DND-41 (cell line): ENCODE measurements at regions not wholly inside any gene's neighbourhood (a gene's known extent, or its start where the extent isn't known, plus 50 kb on each side); places are given as distances from the start of the nearest gene placed in this dataset.

Source experiments
- ATAC-seq: fragments of 200-7000 bp; cut with Tn5 transposase; 3 replicates; pipeline ENCODE4 v1.9.1; 2021; ENCODE audit warnings: low read depth; ENCODE audit not compliant: insufficient read depth
- DNase-seq: peaks from one replicate; pipeline ENCODE4 v3.0.0-alpha.2; 2020
- H2AFZ ChIP-seq: 2 replicates; pipeline ENCODE4 v1.6.0; 2012; ENCODE audit warnings: low read depth, low read length
- H3K27ac ChIP-seq: 2 replicates; pipeline ENCODE4 v1.5.1; 2012; ENCODE audit warnings: low read length, inconsistent platforms
- H3K27me3 ChIP-seq: fragments of 200-600 bp; sonication (generic); 2 replicates; pipeline ENCODE4 v1.6.0; 2012; ENCODE audit warnings: low read length, mild to moderate bottlenecking, inconsistent platforms; ENCODE audit not compliant: insufficient read depth, poor library complexity
- H3K36me3 ChIP-seq: 2 replicates; pipeline ENCODE4 v1.5.1; 2012; ENCODE audit warnings: low read length, inconsistent platforms; ENCODE audit not compliant: insufficient read depth
- H3K4me1 ChIP-seq: 2 replicates; pipeline ENCODE4 v1.5.1; 2012; ENCODE audit warnings: mild to moderate bottlenecking, low read length; ENCODE audit not compliant: insufficient read depth
- H3K4me2 ChIP-seq: 2 replicates; pipeline ENCODE4 v1.6.0; 2012; ENCODE audit warnings: mild to moderate bottlenecking, moderate library complexity, low read length, inconsistent platforms; ENCODE audit not compliant: insufficient read depth
- H3K4me3 ChIP-seq, 2 experiments: fragments of 200-600 bp in 1 of 2; shearing (Covaris generic) in 1 of 2; 2 replicates each; pipeline ENCODE4 v1.5.1; 2012 to 2016; ENCODE audit warnings: inconsistent platforms in 2 of 2, low read length in 2 of 2, mild to moderate bottlenecking in 2 of 2, low read depth in 1 of 2, moderate library complexity in 1 of 2
- H3K79me2 ChIP-seq: 2 replicates; pipeline ENCODE4 v1.6.0; 2012; ENCODE audit warnings: low read length, inconsistent platforms; ENCODE audit not compliant: insufficient read depth
- H3K9ac ChIP-seq: 2 replicates; pipeline ENCODE4 v1.6.0; 2012; ENCODE audit warnings: low read depth, mild to moderate bottlenecking, inconsistent platforms, low read length, moderate library complexity
- H3K9me3 ChIP-seq: 2 replicates; pipeline ENCODE4 v1.5.1; 2012; ENCODE audit warnings: low read length, moderate library complexity, mild to moderate bottlenecking, inconsistent platforms; ENCODE audit not compliant: insufficient read depth, severe bottlenecking
- H4K20me1 ChIP-seq: 2 replicates; pipeline ENCODE4 v1.6.0; 2012; ENCODE audit warnings: low read length; ENCODE audit not compliant: insufficient read depth
- CTCF ChIP-seq: IDR thresholded peaks from 2 replicates; pipeline ENCODE4 v1.5.1; 2012; ENCODE audit warnings: borderline replicate concordance, low read length, moderate library complexity, mild to moderate bottlenecking; ENCODE audit not compliant: poor library complexity, severe bottlenecking; ENCODE audit errors: extremely low read depth
- EZH2 ChIP-seq: IDR thresholded peaks from 3 replicates; pipeline ENCODE4 v1.6.1; 2012; ENCODE audit warnings: borderline replicate concordance, low read depth, mild to moderate bottlenecking, moderate library complexity, low read length, inconsistent platforms; ENCODE audit not compliant: severe bottlenecking

DNA sequence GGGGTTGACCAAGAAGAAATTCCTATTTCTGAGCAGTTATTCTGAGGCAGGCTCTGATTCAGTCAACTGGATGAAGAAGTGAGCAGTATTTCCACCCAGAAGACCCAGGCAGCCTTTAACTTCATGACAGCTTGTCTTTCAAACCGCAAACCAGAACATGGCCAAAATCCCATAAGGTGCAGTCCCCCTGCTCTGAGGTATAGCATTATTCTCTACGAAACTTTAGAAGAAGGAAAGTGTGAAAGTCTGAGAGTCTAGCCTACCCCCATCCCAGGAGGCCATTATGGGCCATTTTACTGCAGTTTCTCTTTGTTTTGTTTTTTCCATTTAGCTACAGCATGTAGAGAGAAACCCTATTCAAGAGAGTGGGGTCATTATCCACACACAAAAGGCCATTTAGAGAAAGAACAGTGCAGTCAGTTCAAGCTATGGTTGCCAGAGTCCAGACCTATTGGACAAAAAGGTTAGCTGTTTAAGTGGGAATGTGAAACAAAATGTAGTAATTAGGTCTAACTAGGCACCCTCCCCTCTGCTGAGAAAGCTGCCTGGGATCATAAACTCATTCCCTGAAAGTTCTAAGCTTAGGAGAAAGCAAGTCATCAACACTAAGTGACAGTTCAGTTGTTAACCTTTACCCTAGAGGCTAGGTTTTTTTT lies 52.1 kb upstream of the RASGEF1B start:
- H4K20me1 ChIP-seq = no peaks in the 10 kb centered on the region
- H3K27ac ChIP-seq = no peak overlapping the region
- H3K4me1 ChIP-seq = no peaks in the 10 kb centered on the region
- no peaks in the 10 kb centered on the region for H3K36me3 ChIP-seq
- DNase-seq = no peak
- H3K9ac ChIP-seq = no peak overlapping the region
- H3K27me3 ChIP-seq = no peaks in the 10 kb centered on the region
- H3K9me3 ChIP-seq = peaks cover 19% of the 10 kb centered on the region
- no peak overlapping the region for H2AFZ ChIP-seq
- no peaks in the 10 kb centered on the region for H3K79me2 ChIP-seq
- TF ChIP-seq CTCF = no peak
- no peak for TF ChIP-seq EZH2
- no peak overlapping the region for H3K4me2 ChIP-seq
- no peak overlapping the region for H3K4me3 ChIP-seq
- no peak for ATAC-seq

DNA sequence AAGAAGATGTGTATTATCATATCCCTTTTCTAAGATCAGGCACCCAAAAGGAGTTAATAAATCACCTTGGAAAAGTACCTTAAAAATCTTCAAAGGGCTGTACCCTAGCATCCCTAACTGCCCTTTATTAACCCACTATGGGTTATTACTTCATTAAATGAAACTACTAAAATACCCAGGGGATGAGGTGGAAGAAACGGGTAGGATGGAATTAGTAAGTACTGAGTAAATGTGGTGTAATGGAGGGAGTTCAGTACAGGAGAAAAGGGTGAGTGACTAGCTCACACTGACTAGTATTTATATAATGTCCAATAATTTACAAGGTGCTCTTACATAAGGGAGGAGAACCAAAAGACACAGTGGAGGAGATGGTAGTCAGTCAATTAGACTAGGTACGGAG lies 51.0 kb upstream of the RASGEF1B start:
- no peak for ATAC-seq
- Histone ChIP-seq H4K20me1 (no peaks in the 10 kb centered on the region), H3K4me3 (no peak overlapping the region), H3K27me3 (no peaks in the 10 kb centered on the region), H3K4me2 (no peak overlapping the region), H3K27ac (no peak overlapping the region), H3K79me2 (no peaks in the 10 kb centered on the region), H2AFZ (no peak overlapping the region), H3K36me3 (no peaks in the 10 kb centered on the region), H3K4me1 (no peaks in the 10 kb centered on the region), H3K9ac (no peak overlapping the region), H3K9me3 (peaks cover 11% of the 10 kb centered on the region)
- no peak for DNase-seq
- TF ChIP-seq CTCF (no peak), EZH2 (no peak)

DNA sequence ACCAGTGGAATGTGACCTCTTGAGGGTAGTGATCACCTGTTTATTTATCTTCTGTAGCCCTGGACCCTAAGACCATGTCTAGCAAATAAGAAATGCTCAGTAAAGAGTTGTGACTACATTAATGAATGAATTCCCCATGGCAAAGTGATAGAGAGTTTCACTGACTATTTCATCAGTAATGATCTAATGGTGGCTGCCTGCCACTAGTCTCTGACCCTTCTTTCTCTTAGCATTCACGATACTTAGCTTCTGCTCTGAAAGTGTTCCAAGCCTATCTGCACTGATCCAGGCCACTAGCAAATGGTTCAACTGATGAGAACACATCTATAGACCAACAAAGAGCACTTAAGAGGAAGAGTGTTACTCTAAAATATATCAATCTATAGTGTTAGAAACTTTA lies 50.0 kb upstream of the RASGEF1B start:
- no peaks in the 10 kb centered on the region for H3K79me2 ChIP-seq
- TF ChIP-seq EZH2 (no peak), CTCF (no peak)
- H3K9ac ChIP-seq = no peak overlapping the region
- no peaks in the 10 kb centered on the region for H3K4me1 ChIP-seq
- no peaks in the 10 kb centered on the region for H4K20me1 ChIP-seq
- peaks cover 3% of the 10 kb centered on the region for H3K9me3 ChIP-seq
- no peak overlapping the region for H2AFZ ChIP-seq
- DNase-seq (no peak), ATAC-seq (no peak)
- no peak overlapping the region for H3K27ac ChIP-seq
- H3K4me2 ChIP-seq = no peak overlapping the region
- no peak overlapping the region for H3K4me3 ChIP-seq
- no peaks in the 10 kb centered on the region for H3K27me3 ChIP-seq
- H3K36me3 ChIP-seq = no peaks in the 10 kb centered on the region
